Osteocyte (in vitro differentiated cells): ENCODE measurements at regions not wholly inside any gene's neighbourhood (a gene's known extent, or its start where the extent isn't known, plus 50 kb on each side); places are given as distances from the start of the nearest gene placed in this dataset.

Source experiments
- DNase-seq: peaks from one replicate; pipeline ENCODE4 v3.0.0; 2021; ENCODE audit warnings: mixed read lengths; ENCODE audit not compliant: unreplicated experiment; ENCODE audit errors: extremely low spot score
- H3K27ac Mint-ChIP-seq: one replicate; pipeline ENCODE4 v1.8.0; 2021; ENCODE audit warnings: mild to moderate bottlenecking, mixed read lengths; ENCODE audit not compliant: unreplicated experiment
- H3K27me3 Mint-ChIP-seq: one replicate; pipeline ENCODE4 v1.8.0; 2021; ENCODE audit warnings: mixed read lengths; ENCODE audit not compliant: unreplicated experiment
- H3K36me3 Mint-ChIP-seq: one replicate; pipeline ENCODE4 v1.8.0; 2021; ENCODE audit warnings: mixed read lengths; ENCODE audit not compliant: unreplicated experiment
- H3K4me1 Mint-ChIP-seq: one replicate; pipeline ENCODE4 v1.8.0; 2021; ENCODE audit warnings: mixed read lengths; ENCODE audit not compliant: unreplicated experiment
- H3K4me3 Mint-ChIP-seq: one replicate; pipeline ENCODE4 v1.8.0; 2021; ENCODE audit warnings: mild to moderate bottlenecking, moderate library complexity, mixed read lengths; ENCODE audit not compliant: unreplicated experiment
- H3K9me3 Mint-ChIP-seq: one replicate; pipeline ENCODE4 v1.8.0; 2021; ENCODE audit warnings: mixed read lengths; ENCODE audit not compliant: unreplicated experiment
- CTCF ChIP-seq: fragments of 200-600 bp; sonication (generic); IDR thresholded peaks from 2 replicates; pipeline ENCODE4 v1.5.0; 2021; ENCODE audit warnings: antibody characterized with exemption, mild to moderate bottlenecking, moderate library complexity

GRCh38 chr5:8981496-8981895, 564.4 kb downstream of the SEMA5A start:
- peaks cover 7% of the 10 kb centered on the region for H3K4me1 Mint-ChIP-seq
- H3K27ac Mint-ChIP-seq, result no peak overlapping the region
- no peaks in the 10 kb centered on the region for H3K9me3 Mint-ChIP-seq
- H3K4me3 Mint-ChIP-seq, result no peak overlapping the region
- no peak for DNase-seq
- no peaks in the 10 kb centered on the region for H3K36me3 Mint-ChIP-seq
- H3K27me3 Mint-ChIP-seq, result peaks cover 1% of the 10 kb centered on the region
- TF ChIP-seq CTCF, result no peak

- H3K27ac Mint-ChIP-seq, result no peak overlapping the region
- DNase-seq, result no peak
- no peak for TF ChIP-seq CTCF
- H3K4me1 Mint-ChIP-seq, result peaks cover 7% of the 10 kb centered on the region
- H3K9me3 Mint-ChIP-seq, result peaks cover 14% of the 10 kb centered on the region
- no peaks in the 10 kb centered on the region for H3K27me3 Mint-ChIP-seq
- H3K36me3 Mint-ChIP-seq, result no peaks in the 10 kb centered on the region
- H3K4me3 Mint-ChIP-seq, result no peak overlapping the region
Observed at GRCh38 chr5:8984386-8984785, 561.5 kb downstream of the SEMA5A start.
